Nucleus accumbens (tissue), 56 donors: ENCODE measurements at regions not wholly inside any gene's neighbourhood (a gene's known extent, or its start where the extent isn't known, plus 50 kb on each side); places are given as distances from the start of the nearest gene placed in this dataset.
"Not testable (repeated sequence)": the region's sequence is repeated elsewhere in the genome, so short reads cannot be mapped to it uniquely, and the experiment has no call there.

Experiments used
- DNase-seq, 56 donors: peaks; one replicate each; lab custom pipeline; 2025; lab: John Stamatoyannopoulos, UW

- no peak for DNase-seq
Observed at GRCh38 chr4:162849937-162850336, 316.8 kb downstream of the NAF1 start.

- no peak for DNase-seq
Observed at GRCh38 chr4:162847945-162848549, 318.6 kb downstream of the NAF1 start.

GRCh38 chr4:162841753-162842152 lies 324.9 kb downstream of the NAF1 start:
- DNase-seq: no peak

GRCh38 chr4:162839814-162840213 lies 326.9 kb downstream of the NAF1 start:
- no peak for DNase-seq

- DNase-seq: no peak
Observed at GRCh38 chr4:162838671-162839070, 328.0 kb downstream of the NAF1 start.

GRCh38 chr4:162837679-162838078 lies 329.0 kb downstream of the NAF1 start:
- DNase-seq: no peak

GRCh38 chr4:162837241-162837640 lies 329.4 kb downstream of the NAF1 start:
- no peak for DNase-seq

- DNase-seq: no peak
Observed at GRCh38 chr4:162836773-162837172, 329.9 kb downstream of the NAF1 start.

GRCh38 chr4:162836258-162836657 lies 330.4 kb downstream of the NAF1 start:
- DNase-seq: not testable (repeated sequence)

GRCh38 chr4:162830899-162831298 lies 335.8 kb downstream of the NAF1 start:
- DNase-seq: no peak

- DNase-seq: not testable (repeated sequence)
Observed at GRCh38 chr4:162817374-162817773, 349.3 kb downstream of the NAF1 start.

GRCh38 chr4:162804351-162804924 lies 362.3 kb downstream of the NAF1 start:
- DNase-seq: no peak

- no peak for DNase-seq
Observed at GRCh38 chr4:162803378-162803777, 363.3 kb downstream of the NAF1 start.

- DNase-seq: no peak
Observed at GRCh38 chr4:162797108-162797507, 369.6 kb downstream of the NAF1 start.

- DNase-seq: no peak
Observed at GRCh38 chr4:162793571-162793970, 373.1 kb downstream of the NAF1 start.

- DNase-seq: no peak
Observed at GRCh38 chr4:162793004-162793403, 373.7 kb downstream of the NAF1 start.

GRCh38 chr4:162791226-162791625 lies 375.5 kb downstream of the NAF1 start:
- no peak for DNase-seq

- no peak for DNase-seq
Observed at GRCh38 chr4:162787120-162787519, 379.6 kb downstream of the NAF1 start.

GRCh38 chr4:162782778-162783525 lies 383.7 kb downstream of the NAF1 start:
- peak in 23 of 56 donors; percentile 1 to 55 (median 21) for DNase-seq

GRCh38 chr4:162782096-162782777 lies 384.5 kb downstream of the NAF1 start:
- no peak for DNase-seq

- no peak for DNase-seq
Observed at GRCh38 chr4:162770761-162771490, 395.8 kb downstream of the NAF1 start.
